WTC11 (cell line): ENCODE measurements at regions not wholly inside any gene's neighbourhood (a gene's known extent, or its start where the extent isn't known, plus 50 kb on each side); places are given as distances from the start of the nearest gene placed in this dataset.
"Not testable (repeated sequence)": the region's sequence is repeated elsewhere in the genome, so short reads cannot be mapped to it uniquely, and the experiment has no call there.

Source experiments
- ATF3 ChIP-seq: sonication (generic); formaldehyde crosslinking; conservative IDR thresholded peaks from 2 replicates; pipeline ENCODE4 v1.8.1; 2022; ENCODE audit warnings: mild to moderate bottlenecking, missing genetic modification reagents
- TP53 ChIP-seq: sonication (generic); formaldehyde crosslinking; IDR thresholded peaks from 2 replicates; pipeline ENCODE4 v1.8.1; 2023; ENCODE audit warnings: mild to moderate bottlenecking, missing genetic modification reagents
- ZSCAN18 ChIP-seq: fragments of 250-450 bp; sonication (Bioruptor Pico); IDR thresholded peaks from 2 replicates; pipeline ENCODE4 v2.1.2; 2022; ENCODE audit warnings: mild to moderate bottlenecking, moderate library complexity
- TF ChIP-seq, protein P1 (sequence below): sonication (generic); formaldehyde crosslinking; IDR thresholded peaks from 2 replicates; pipeline ENCODE4 v1.8.0; 2022; ENCODE audit warnings: mild to moderate bottlenecking, missing genetic modification reagents
- TF ChIP-seq, protein P2 (sequence below): sonication (generic); formaldehyde crosslinking; IDR thresholded peaks from 2 replicates; pipeline ENCODE4 v1.8.0; 2022; ENCODE audit warnings: mild to moderate bottlenecking, missing genetic modification reagents
- TF ChIP-seq, protein P3 (sequence below): fragments of 200-600 bp; IDR thresholded peaks from 2 replicates; pipeline ENCODE4 v1.8.0; 2022; ENCODE audit warnings: antibody characterized with exemption

- TF ChIP-seq, protein P1, sequence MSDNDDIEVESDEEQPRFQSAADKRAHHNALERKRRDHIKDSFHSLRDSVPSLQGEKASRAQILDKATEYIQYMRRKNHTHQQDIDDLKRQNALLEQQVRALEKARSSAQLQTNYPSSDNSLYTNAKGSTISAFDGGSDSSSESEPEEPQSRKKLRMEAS (CRISPR knock-in tag) = not testable (repeated sequence)
- TF ChIP-seq, protein P2, sequence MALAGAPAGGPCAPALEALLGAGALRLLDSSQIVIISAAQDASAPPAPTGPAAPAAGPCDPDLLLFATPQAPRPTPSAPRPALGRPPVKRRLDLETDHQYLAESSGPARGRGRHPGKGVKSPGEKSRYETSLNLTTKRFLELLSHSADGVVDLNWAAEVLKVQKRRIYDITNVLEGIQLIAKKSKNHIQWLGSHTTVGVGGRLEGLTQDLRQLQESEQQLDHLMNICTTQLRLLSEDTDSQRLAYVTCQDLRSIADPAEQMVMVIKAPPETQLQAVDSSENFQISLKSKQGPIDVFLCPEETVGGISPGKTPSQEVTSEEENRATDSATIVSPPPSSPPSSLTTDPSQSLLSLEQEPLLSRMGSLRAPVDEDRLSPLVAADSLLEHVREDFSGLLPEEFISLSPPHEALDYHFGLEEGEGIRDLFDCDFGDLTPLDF (CRISPR knock-in tag) = not testable (repeated sequence)
- TF ChIP-seq ATF3, TP53, ZSCAN18 (CRISPR knock-in tag): not testable (repeated sequence)
- TF ChIP-seq, protein P3, sequence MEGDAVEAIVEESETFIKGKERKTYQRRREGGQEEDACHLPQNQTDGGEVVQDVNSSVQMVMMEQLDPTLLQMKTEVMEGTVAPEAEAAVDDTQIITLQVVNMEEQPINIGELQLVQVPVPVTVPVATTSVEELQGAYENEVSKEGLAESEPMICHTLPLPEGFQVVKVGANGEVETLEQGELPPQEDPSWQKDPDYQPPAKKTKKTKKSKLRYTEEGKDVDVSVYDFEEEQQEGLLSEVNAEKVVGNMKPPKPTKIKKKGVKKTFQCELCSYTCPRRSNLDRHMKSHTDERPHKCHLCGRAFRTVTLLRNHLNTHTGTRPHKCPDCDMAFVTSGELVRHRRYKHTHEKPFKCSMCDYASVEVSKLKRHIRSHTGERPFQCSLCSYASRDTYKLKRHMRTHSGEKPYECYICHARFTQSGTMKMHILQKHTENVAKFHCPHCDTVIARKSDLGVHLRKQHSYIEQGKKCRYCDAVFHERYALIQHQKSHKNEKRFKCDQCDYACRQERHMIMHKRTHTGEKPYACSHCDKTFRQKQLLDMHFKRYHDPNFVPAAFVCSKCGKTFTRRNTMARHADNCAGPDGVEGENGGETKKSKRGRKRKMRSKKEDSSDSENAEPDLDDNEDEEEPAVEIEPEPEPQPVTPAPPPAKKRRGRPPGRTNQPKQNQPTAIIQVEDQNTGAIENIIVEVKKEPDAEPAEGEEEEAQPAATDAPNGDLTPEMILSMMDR = not testable (repeated sequence)
These were observed 229.7 kb downstream of the STK31 start for GRCh38 chr7:23939747-23940146.
